Stimulated activated CD4-positive, alpha-beta T cell treated with anti-CD3 and anti-CD28 coated beads, Interleukin-4, amount 100 ng/mL, for 4 hours (primary cell): ENCODE measurements at regions not wholly inside any gene's neighbourhood (a gene's known extent, or its start where the extent isn't known, plus 50 kb on each side); places are given as distances from the start of the nearest gene placed in this dataset.
A peak's percentile ranks its signal among the peaks of the same experiment; 100 is the strongest.
"Not testable (repeated sequence)": the region's sequence is repeated elsewhere in the genome, so short reads cannot be mapped to it uniquely, and the experiment has no call there.

Source experiments
- DNase-seq, 2 experiments: peaks; one replicate each; pipeline ENCODE4 v3.0.0-alpha.2; 2020

DNA sequence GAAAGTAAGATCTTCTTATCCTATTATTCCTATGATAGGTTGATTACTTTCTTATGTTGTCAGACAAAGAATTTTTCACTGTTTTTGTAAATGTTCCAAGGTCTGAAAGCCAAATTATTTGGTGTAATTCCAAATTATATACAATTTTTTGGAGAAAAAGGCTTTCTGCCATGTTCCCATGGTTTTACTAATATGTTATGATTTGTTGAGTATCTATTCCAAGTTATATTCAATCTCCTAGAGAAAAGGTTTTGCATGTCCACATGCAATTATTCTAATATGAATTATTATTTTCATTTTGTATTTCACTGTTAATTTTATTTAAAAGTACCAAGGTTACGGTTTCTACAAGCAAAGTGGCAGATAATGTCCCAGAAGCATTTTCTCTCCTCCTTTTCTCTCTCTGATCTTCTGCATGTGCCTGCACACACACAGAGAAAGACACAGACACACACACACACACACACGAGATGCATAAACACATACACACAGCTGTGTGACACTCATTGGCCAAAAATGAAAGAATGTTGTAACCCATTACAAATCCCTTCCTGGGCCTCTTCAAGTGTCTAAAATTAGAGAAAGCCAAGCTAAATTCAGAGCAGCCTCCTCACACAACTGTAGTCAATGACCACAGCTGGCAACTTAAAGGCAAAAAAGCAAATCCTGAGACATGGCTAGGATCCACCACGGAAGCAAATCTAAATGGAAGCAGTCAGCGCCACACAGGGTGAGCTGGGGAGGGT lies 621.0 kb downstream of the EFNB2 start:
- DNase-seq = no peak

GRCh38 chr13:105908586-105908985 lies 626.9 kb downstream of the EFNB2 start:
- peak in 1 of 2 experiments; percentile 1 for DNase-seq

DNA sequence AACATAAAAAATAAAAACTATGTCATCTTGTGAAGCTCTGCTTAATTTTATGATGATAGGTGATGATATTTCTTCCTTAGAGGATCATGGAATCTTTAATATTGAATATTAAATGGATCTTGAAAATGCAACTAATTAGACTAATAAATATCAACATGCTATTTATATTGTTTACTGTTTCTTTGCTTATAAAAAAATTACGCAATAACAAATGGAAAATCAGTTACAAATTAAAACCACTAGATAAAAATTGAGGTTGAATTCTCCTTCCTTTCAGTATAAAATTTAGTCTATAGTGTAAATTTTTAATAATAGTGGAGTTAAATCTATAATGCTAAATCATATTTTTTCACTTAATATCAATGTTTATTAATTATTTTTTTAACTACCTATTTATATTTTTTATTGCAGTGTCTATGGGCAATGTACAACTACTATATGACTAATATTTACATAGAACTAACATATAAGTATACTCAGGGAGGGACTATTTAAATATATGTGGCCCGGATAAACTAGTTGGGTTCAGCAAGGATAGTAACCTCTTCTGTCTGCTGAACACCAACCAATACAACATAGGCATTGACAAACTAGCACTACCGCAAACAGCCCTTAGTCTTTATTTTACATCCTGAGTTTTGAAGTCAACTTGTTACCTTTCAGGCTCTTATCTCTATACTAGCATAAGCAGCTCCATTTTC lies 628.0 kb downstream of the EFNB2 start:
- DNase-seq = no peak

- DNase-seq = no peak
Observed at GRCh38 chr13:105906746-105907145, 628.7 kb downstream of the EFNB2 start.

- no peak for DNase-seq
Observed at GRCh38 chr13:105904034-105904742, 631.3 kb downstream of the EFNB2 start.

- DNase-seq = no peak
Observed at GRCh38 chr13:105902396-105902795, 633.1 kb downstream of the EFNB2 start.

GRCh38 chr13:105897575-105897974 lies 637.9 kb downstream of the EFNB2 start:
- no peak for DNase-seq

DNA sequence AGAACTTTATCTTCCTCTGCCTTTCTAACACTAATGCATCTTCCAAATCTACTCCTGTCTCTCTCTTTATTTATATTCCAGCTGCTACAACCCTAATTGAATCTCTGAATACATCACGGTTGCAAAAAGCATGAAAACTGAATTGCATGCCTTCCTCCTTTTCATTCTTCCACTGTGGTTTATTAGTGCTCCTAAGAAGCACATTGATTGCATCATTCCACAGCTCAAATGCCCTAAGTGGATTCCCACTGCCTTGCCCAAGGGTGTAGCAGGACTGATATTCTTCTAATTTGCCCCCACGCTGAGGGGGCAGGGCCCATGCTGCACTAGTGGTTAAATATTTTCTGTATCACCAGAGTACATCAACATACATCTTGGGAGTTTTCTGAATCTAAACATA lies 640.8 kb downstream of the EFNB2 start:
- DNase-seq = no peak

DNA sequence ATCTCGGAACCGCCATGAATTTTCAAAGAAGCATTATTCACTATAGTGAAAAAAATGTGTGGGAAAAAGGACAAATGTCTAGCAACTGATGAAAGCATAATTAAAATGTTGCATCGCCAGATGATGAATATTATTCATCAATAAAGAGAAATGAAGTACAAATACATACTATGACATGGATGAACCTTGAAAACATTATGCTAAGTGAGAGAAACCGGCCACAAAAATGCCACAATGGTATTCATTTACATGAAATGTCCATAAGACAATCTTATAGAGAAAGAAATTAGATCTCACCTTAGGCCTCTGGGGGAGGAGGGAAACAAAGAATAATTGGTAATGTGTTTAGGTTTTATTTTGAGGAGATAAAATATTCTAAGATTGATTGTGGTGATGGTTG lies 645.0 kb downstream of the EFNB2 start:
- no peak for DNase-seq

DNA sequence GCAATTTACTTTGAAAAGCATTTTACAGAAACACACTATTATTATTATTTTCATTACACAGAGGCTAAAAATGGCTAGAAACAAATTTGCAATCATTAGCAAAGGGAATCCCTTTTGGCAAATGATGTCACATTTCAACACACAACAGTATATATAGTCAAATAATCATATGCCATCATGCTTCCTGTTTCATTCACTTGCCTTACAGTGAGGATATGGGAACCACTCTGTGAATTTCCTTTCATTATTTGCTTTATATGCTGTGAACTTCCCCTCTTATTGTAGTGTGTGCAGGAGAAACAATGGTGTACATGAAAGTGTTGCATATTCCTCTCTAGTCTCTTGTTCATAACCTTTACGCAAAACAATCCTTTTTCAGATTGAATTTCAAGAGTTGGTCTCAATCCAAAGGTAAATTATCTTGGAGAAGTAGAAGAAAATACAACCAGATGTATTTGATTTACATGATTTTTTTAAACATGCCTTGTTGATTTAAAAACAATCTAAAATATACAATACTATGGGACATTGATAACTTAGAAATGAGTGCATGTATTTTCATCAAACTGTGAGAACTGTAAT lies 657.3 kb downstream of the EFNB2 start:
- no peak for DNase-seq

- DNase-seq = no peak
Observed at GRCh38 chr13:105874814-105875213, 660.6 kb downstream of the EFNB2 start.

DNA sequence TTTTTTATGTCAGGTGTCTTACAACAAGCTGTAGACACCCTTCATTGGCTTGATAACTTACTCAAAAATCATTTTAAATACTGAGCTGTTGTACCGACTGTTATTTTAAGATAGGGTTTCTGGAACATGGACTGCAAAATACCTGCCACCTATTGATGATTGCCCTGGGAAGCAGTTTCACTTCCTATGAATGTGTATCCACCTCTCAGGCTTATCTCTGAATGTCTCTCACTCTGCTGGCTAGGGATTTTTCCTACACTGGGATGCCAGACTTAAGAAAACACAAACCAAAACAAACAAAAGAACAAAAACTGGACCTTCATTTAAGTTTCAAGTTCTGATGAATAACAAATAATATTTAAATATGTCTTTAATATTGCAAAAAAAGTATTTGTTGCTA lies 663.7 kb downstream of the EFNB2 start:
- DNase-seq = no peak

GRCh38 chr13:105871326-105871725 lies 664.1 kb downstream of the EFNB2 start:
- DNase-seq = no peak

DNA sequence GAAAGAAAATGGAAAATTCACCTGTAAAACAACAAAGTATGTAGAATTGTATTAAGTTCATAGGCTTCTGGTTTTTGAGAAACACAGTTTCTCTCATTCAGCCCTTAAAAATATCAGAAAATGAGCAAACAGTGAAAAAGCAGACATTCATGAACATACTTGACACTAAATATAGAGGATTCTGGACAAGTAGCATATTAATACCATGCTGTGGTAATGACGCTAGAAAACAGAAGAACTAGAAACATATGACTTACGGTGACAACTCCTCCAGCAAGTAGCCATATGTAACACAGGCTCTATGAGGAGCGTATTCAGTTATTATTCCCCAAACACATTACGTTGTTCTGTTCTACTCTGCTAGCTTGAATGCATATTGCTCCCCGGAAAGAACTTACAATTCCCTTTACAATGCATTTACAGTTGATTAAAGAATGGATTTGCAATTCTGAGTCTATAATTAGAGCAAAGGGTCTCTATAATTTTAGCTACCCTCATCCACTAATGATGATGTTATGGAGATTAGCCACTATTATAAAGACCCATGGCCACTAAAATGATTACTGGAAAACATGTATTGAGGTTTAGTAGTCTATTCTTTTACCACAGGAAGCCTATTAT lies 672.1 kb downstream of the EFNB2 start:
- DNase-seq = no peak

DNA sequence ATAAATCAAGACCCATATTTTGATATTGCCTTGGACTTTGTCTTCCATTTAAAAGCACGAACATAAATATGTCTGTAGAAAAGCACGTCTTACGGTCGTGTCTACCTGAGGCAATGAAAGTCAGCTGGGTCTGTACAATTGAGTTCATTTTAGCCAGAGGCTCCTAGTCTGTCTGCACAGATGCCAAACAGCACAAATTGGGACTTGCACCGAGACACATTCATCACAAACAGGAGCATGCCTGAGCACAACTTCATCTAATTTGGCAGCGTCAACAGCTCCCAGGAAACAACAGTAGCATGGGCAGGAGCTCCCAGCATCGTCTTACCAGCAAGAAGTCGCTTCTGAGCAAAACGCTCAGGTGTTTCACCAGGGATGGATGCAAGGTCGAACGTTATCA lies 687.0 kb downstream of the EFNB2 start:
- DNase-seq = no peak

GRCh38 chr13:105847527-105848291 lies 687.8 kb downstream of the EFNB2 start:
- no peak for DNase-seq

GRCh38 chr13:105846923-105847322 lies 688.5 kb downstream of the EFNB2 start:
- DNase-seq = no peak

- no peak for DNase-seq
Observed at GRCh38 chr13:105841286-105841685, 694.2 kb downstream of the EFNB2 start.

- DNase-seq = no peak
Observed at GRCh38 chr13:105838231-105838630, 697.2 kb downstream of the EFNB2 start.

DNA sequence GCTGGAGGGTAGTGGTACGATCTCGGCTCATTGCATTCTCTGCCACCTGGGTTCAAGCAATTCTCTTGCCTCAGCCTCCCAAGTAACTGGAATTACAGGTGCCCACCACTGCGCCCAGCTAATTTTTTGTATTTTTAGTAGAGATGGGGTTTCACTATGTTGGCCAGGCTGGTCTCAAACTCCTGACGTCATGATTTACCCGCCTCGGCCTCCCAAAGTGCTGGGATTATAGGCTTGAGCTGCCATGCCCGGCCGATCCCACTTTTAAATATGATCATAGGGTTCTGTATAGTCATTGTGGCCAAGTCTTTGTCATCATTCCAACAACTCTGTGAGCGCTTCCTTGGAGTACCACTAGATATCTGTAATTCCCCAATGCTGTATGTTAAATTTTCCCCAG lies 698.2 kb downstream of the EFNB2 start:
- DNase-seq = not testable (repeated sequence)

- DNase-seq = no peak
Observed at GRCh38 chr13:105830821-105831220, 704.6 kb downstream of the EFNB2 start.

DNA sequence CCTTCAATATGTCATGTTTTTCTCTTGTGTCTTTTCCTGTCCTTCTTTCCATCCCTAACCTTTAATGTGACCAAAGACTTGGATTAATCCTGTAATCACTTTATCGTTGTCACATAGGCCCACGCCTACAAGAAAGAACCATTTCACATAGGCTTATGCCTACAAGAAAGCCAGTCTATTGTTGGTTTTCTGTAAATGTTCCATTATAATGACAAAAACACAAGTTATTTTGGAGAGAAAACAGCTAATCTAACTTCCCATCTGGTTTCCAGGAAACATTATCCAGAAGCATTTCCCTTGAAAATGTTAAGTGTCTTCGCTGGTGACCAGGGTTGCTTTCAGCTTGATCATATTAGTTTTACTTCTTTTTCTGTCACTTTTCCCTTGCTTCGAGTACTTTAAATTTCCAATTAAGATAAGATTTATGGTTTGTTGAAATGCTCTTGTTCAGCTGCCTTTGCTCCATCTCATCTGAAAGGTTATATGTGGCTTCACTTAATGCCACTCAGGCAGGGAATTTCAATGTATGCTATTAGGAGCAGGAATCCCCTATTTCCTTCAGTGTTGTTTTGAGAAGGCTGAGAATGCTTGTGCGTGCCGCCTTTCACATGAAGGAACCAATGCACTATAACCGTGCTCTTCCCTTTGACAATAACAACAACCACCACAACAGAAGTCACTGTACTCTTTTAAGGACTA lies 708.2 kb downstream of the EFNB2 start:
- DNase-seq = no peak
